Endothelial cell of umbilical vein (primary cell): ENCODE measurements at regions not wholly inside any gene's neighbourhood (a gene's known extent, or its start where the extent isn't known, plus 50 kb on each side); places are given as distances from the start of the nearest gene placed in this dataset.

ENCODE experiments used
- BruUV-seq: library from RNA; stranded (reverse); fragments of 400-500 nt; replicated peaks from 2 replicates; lab custom pipeline; 2021; lab: Mats Ljungman, UMichigan
- CTCF ChIA-PET: fragments of 300-600, 350-600 bp; sonication (Branson Sonifier 250); formaldehyde crosslinking; loops from one replicate; lab custom pipeline; 2021; ENCODE audit warnings: antibody characterized with exemption, inconsistent platforms; lab: Charles Lee
- POLR2A ChIA-PET: fragments of 300-600, 350-600 bp; sonication (Branson Sonifier 250); formaldehyde crosslinking; loops from one replicate; lab custom pipeline; 2021; ENCODE audit warnings: antibody characterized with exemption, inconsistent platforms; lab: Charles Lee
- DNase-seq: peaks from one replicate; pipeline ENCODE4 v3.0.0-alpha.2; 2011; ENCODE audit warnings: low read depth, low spot score
- FAIRE-seq: peaks from 2 replicates; lab custom pipeline; 2011; peaks lifted over from hg19 to GRCh38; lab: Jason Lieb, UNC
- H2AFZ ChIP-seq: 2 replicates; pipeline ENCODE4 v1.6.0; 2012; ENCODE audit warnings: low read depth, low read length, control low read depth, inconsistent platforms
- H3K27ac ChIP-seq: 2 replicates; pipeline ENCODE4 v1.5.1; 2011; ENCODE audit warnings: low read depth, mild to moderate bottlenecking, control low read depth, low read length, moderate library complexity; ENCODE audit not compliant: insufficient read depth
- H3K27me3 ChIP-seq, 2 experiments: 2 replicates each; pipeline versions ENCODE4 v1.6.0 to v1.6.1; 2011; ENCODE audit warnings: low read length in 2 of 2, mixed read lengths in 1 of 2; ENCODE audit not compliant: control insufficient read depth in 2 of 2, insufficient read depth in 2 of 2
- H3K36me3 ChIP-seq, 2 experiments: 2 replicates in 1 of 2; 3 replicates in 1 of 2; pipeline ENCODE4 v1.5.1; 2011; ENCODE audit warnings: low read length in 2 of 2, mild to moderate bottlenecking in 1 of 2, moderate library complexity in 1 of 2; ENCODE audit not compliant: control insufficient read depth in 2 of 2, insufficient read depth in 2 of 2; ENCODE audit errors: extremely low read depth in 1 of 2
- H3K4me1 ChIP-seq: 3 replicates; pipeline ENCODE4 v1.5.1; 2011; ENCODE audit warnings: mild to moderate bottlenecking, low read length; ENCODE audit not compliant: control insufficient read depth, insufficient read depth; ENCODE audit errors: extremely low read depth
- H3K4me2 ChIP-seq: 2 replicates; pipeline ENCODE4 v1.6.1; 2011; ENCODE audit warnings: low read length, control low read depth, mixed read lengths; ENCODE audit not compliant: insufficient read depth
- H3K4me3 ChIP-seq, 3 experiments: fragments of 200-600 bp in 1 of 3; sonication (generic), shearing (Covaris generic) in 1 of 3; replicated peaks in 1 of 3; 2 replicates each; pipeline ENCODE4 v1.5.1; 2011 to 2016; ENCODE audit warnings: control low read depth in 3 of 3, low read length in 3 of 3, mild to moderate bottlenecking in 2 of 3, inconsistent platforms in 1 of 3, low read depth in 1 of 3, moderate library complexity in 1 of 3; ENCODE audit not compliant: insufficient read depth in 1 of 3
- H3K79me2 ChIP-seq: 2 replicates; pipeline ENCODE4 v1.6.0; 2012; ENCODE audit warnings: low read length, inconsistent platforms; ENCODE audit not compliant: control insufficient read depth, insufficient read depth
- H3K9ac ChIP-seq: replicated peaks from 2 replicates; pipeline ENCODE3; 2011; ENCODE audit warnings: low read length, control low read depth; ENCODE audit not compliant: insufficient read depth; ENCODE audit errors: extremely low read depth
- H3K9me1 ChIP-seq: replicated peaks from 3 replicates; pipeline ENCODE4 v1.6.0; 2011; ENCODE audit warnings: mild to moderate bottlenecking, low read length; ENCODE audit not compliant: control insufficient read depth, insufficient read depth; ENCODE audit errors: extremely low read depth
- H3K9me3 ChIP-seq: replicated peaks from 2 replicates; pipeline ENCODE4 v1.5.1; 2012; ENCODE audit warnings: low read length, inconsistent platforms; ENCODE audit not compliant: control insufficient read depth, insufficient read depth
- H4K20me1 ChIP-seq: replicated peaks from 2 replicates; pipeline ENCODE3; 2011; ENCODE audit warnings: mild to moderate bottlenecking, low read length; ENCODE audit not compliant: control insufficient read depth, insufficient read depth; ENCODE audit errors: extremely low read depth
- EZH2 ChIP-seq: IDR thresholded peaks from 2 replicates; pipeline ENCODE4 v1.6.1; 2012; ENCODE audit warnings: borderline replicate concordance, low read depth, mild to moderate bottlenecking, moderate library complexity, low read length, inconsistent platforms; ENCODE audit not compliant: severe bottlenecking
- FOS ChIP-seq: IDR thresholded peaks from 2 replicates; pipeline ENCODE4 v1.6.1; 2011; ENCODE audit warnings: mild to moderate bottlenecking, low read length, moderate library complexity, borderline replicate concordance; ENCODE audit not compliant: insufficient read depth
- GATA2 ChIP-seq: IDR thresholded peaks from 2 replicates; pipeline ENCODE4 v1.7.0; 2011; ENCODE audit warnings: low read depth, mild to moderate bottlenecking, moderate library complexity, mixed read lengths, low read length; ENCODE audit not compliant: insufficient read length, insufficient read depth
- JUN ChIP-seq: IDR thresholded peaks from 2 replicates; pipeline ENCODE4 v1.6.1; 2011; ENCODE audit warnings: borderline replicate concordance, low read depth; ENCODE audit not compliant: insufficient read length, insufficient read depth
- MYC ChIP-seq: IDR thresholded peaks from one replicate; pipeline ENCODE4 v1.6.1; 2011; ENCODE audit warnings: mild to moderate bottlenecking, low read depth, low read length
- POLR2A ChIP-seq: IDR thresholded peaks from 2 replicates; pipeline ENCODE4 v1.6.1; 2012; ENCODE audit warnings: low read depth, mild to moderate bottlenecking, control low read depth, low read length
- POLR2AphosphoS5 ChIP-seq: IDR thresholded peaks from 2 replicates; pipeline ENCODE4 v1.6.1; 2012; ENCODE audit warnings: low read depth, mild to moderate bottlenecking, control low read depth, low read length, moderate library complexity; ENCODE audit not compliant: insufficient read depth
- dilution Hi-C: fragments of 300-500 bp; cut with MboI; formaldehyde crosslinking; loops from one replicate; pipeline ENCODE4 v1.15.0; 2019; ENCODE audit warnings: low sequenced_read_pairs; ENCODE audit not compliant: extremely low pct_ligation_motif_present
- intact Hi-C: fragments of 100-400 bp; cut with micrococcal nuclease; formaldehyde crosslinking; loops from one replicate; pipeline ENCODE4 v1.10.0; 2022
- TF ChIP-seq, protein P1 (sequence below), 2 donors: IDR thresholded peaks; 1 replicate in 1 of 2; 2 replicates in 1 of 2; pipeline ENCODE4 v1.5.1; 2011; ENCODE audit warnings: low read length in 2 of 2, mild to moderate bottlenecking in 2 of 2, moderate library complexity in 2 of 2, control low read depth in 1 of 2, inconsistent platforms in 1 of 2, low read depth in 1 of 2; ENCODE audit not compliant: insufficient read depth in 1 of 2; ENCODE audit errors: extremely low read depth in 1 of 2
- TF ChIP-seq, protein P2 (sequence below): IDR thresholded peaks from 2 replicates; pipeline ENCODE4 v1.6.1; 2011; ENCODE audit not compliant: insufficient read depth, insufficient read length

DNA sequence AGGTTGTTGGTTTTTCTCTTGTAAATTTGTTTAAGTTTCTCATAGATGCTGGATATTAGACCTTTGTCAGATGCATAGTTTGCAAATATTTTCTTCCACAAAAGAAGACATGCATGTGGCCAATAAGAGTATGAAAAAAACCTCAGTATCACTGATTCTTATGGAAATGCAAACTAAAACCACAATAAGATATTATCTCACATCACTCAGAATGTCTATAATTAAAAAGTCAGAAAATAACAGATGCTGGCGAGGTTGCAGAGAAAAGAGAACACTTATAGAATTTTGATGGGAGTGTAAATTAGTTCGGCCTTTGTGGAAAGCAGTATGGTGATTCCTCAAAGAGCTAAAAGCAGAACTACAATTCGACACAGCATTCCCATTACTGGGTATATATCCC lies 1355.6 kb downstream of the FAM133A start:
- Histone ChIP-seq H4K20me1 (no peaks in the 10 kb centered on the region), H3K36me3 (no peaks in the 10 kb centered on the region), H3K27ac (no peak overlapping the region), H3K9me3 (no peaks in the 10 kb centered on the region), H3K9ac (no peak overlapping the region), H2AFZ (no peak overlapping the region), H3K9me1 (no peaks in the 10 kb centered on the region), H3K4me2 (no peak overlapping the region), H3K27me3 (no peaks in the 10 kb centered on the region), H3K79me2 (no peaks in the 10 kb centered on the region), H3K4me1 (no peaks in the 10 kb centered on the region), H3K4me3 (no peak overlapping the region)
- BruUV-seq, result no TSS peak
- intact Hi-C loops (no loop called here), dilution Hi-C loops (no loop called here)
- FAIRE-seq (no peak), DNase-seq (no peak)
- TF ChIP-seq MYC, result no peak
- TF ChIP-seq POLR2AphosphoS5, result no peak
- TF ChIP-seq FOS, result no peak
- ChIA-PET CTCF (no interaction called here), POLR2A (no interaction called here)

- FAIRE-seq, result no peak
- Histone ChIP-seq H4K20me1 (no peaks in the 10 kb centered on the region), H3K4me1 (no peaks in the 10 kb centered on the region), H3K4me2 (no peak overlapping the region), H3K9me1 (no peaks in the 10 kb centered on the region), H3K27me3 (no peaks in the 10 kb centered on the region), H3K9ac (no peak overlapping the region), H2AFZ (no peak overlapping the region), H3K79me2 (no peaks in the 10 kb centered on the region), H3K4me3 (no peak overlapping the region), H3K36me3 (no peaks in the 10 kb centered on the region), H3K9me3 (no peaks in the 10 kb centered on the region), H3K27ac (no peak overlapping the region)
- TF ChIP-seq, protein P1, sequence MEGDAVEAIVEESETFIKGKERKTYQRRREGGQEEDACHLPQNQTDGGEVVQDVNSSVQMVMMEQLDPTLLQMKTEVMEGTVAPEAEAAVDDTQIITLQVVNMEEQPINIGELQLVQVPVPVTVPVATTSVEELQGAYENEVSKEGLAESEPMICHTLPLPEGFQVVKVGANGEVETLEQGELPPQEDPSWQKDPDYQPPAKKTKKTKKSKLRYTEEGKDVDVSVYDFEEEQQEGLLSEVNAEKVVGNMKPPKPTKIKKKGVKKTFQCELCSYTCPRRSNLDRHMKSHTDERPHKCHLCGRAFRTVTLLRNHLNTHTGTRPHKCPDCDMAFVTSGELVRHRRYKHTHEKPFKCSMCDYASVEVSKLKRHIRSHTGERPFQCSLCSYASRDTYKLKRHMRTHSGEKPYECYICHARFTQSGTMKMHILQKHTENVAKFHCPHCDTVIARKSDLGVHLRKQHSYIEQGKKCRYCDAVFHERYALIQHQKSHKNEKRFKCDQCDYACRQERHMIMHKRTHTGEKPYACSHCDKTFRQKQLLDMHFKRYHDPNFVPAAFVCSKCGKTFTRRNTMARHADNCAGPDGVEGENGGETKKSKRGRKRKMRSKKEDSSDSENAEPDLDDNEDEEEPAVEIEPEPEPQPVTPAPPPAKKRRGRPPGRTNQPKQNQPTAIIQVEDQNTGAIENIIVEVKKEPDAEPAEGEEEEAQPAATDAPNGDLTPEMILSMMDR (IDR thresholded peaks at IDR 0.05; ENCODE audit: extremely low read depth in 1 of 2, insufficient read depth in 1 of 2, low read depth in 1 of 2, low read length in 2 of 2), result no peak
- TF ChIP-seq GATA2 (no peak), FOS (no peak), POLR2A (no peak), EZH2 (no peak), POLR2AphosphoS5 (no peak), MYC (no peak), JUN (no peak)
- TF ChIP-seq, protein P2, sequence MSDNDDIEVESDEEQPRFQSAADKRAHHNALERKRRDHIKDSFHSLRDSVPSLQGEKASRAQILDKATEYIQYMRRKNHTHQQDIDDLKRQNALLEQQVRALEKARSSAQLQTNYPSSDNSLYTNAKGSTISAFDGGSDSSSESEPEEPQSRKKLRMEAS, result no peak
- no TSS peak for BruUV-seq
- intact Hi-C loops, result no loop called here
- dilution Hi-C loops, result no loop called here
- CTCF ChIA-PET, result no interaction called here
- POLR2A ChIA-PET, result no interaction called here
- DNase-seq, result no peak
These were observed 1366.1 kb downstream of the FAM133A start for GRCh38 chrX:95040104-95040503.
